IPS-NIHi11 (cell line): ENCODE measurements at regions not wholly inside any gene's neighbourhood (a gene's known extent, or its start where the extent isn't known, plus 50 kb on each side); places are given as distances from the start of the nearest gene placed in this dataset.

Source experiments
- DNase-seq: peaks from one replicate; pipeline ENCODE4 v3.0.0; 2012; ENCODE audit warnings: mixed read lengths, low spot score

DNA sequence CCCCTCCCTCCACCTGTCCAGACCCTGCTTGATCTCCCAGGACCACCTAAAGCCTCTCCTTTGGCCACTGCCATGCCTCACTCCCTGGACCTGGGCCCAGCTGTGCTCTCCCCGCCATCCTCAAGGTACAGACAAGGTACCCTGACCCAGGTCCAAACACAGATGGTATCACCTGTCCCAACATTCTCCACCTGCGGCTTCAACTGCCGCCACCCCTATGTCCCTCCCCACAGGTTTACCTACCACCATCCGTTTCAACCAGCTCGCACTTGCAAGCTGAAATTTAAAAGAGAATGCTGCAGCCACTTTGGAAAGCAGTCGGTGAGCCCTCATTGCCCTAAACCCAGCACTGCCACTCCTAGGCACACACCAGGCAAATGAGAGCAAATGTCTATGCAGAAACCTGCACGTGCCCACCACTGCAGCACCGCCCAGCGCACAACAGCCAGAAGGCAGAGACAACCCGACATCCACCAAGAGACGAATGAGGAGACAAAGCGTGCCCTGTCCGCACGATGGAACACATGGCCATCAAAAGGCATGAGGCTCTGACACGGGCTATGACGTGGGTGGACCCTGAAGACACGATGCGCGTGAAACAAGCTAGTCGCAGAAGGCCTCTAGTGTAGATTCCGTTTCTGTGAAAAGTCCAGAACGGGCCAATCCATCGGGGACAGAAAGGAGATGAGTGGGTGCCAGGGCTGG lies 71.0 kb downstream of the RFLNA start:
- no peak for DNase-seq
